Brain microvascular endothelial cell (primary cell): ENCODE measurements at regions not wholly inside any gene's neighbourhood (a gene's known extent, or its start where the extent isn't known, plus 50 kb on each side); places are given as distances from the start of the nearest gene placed in this dataset.

Experiments
- DNase-seq: peaks from one replicate; pipeline ENCODE4 v3.0.0-alpha.2; 2020
- H3K27ac ChIP-seq: fragments of 250-450 bp; sonication (Bioruptor Pico); 2 replicates; pipeline ENCODE4 v1.5.1; 2020; ENCODE audit warnings: mild to moderate bottlenecking, moderate library complexity
- H3K27me3 ChIP-seq: fragments of 250-450 bp; sonication (Bioruptor Pico); replicated peaks from 2 replicates; pipeline ENCODE4 v1.5.1; 2020; ENCODE audit warnings: mild to moderate bottlenecking
- H3K36me3 ChIP-seq: fragments of 250-450 bp; sonication (Bioruptor Pico); replicated peaks from 2 replicates; pipeline ENCODE4 v1.5.1; 2020; ENCODE audit warnings: mild to moderate bottlenecking
- H3K4me3 ChIP-seq: 2 replicates; pipeline ENCODE4 v1.5.1; 2011; ENCODE audit warnings: low read depth, mild to moderate bottlenecking, control low read depth, low read length, moderate library complexity
- CTCF ChIP-seq: IDR thresholded peaks from 2 replicates; pipeline ENCODE4 v1.5.1; 2011; ENCODE audit warnings: low read depth, mild to moderate bottlenecking, moderate library complexity, low read length, control low read depth, inconsistent platforms; ENCODE audit errors: missing control alignments
- in situ Hi-C: cut with HindIII; loops from 2 replicates; pipeline ENCODE4 v1.10.0; 2017; ENCODE audit warnings: low sequenced_read_pairs, low pct_ligation_motif_present

GRCh38 chr10:129108378-129108777 lies 358.7 kb upstream of the MGMT start:
- no peak for DNase-seq
- Histone ChIP-seq H3K36me3 (no peaks in the 10 kb centered on the region), H3K4me3 (no peak overlapping the region), H3K27ac (no peak overlapping the region), H3K27me3 (no peaks in the 10 kb centered on the region)
- in situ Hi-C loops = no loop called here
- no peak for TF ChIP-seq CTCF

GRCh38 chr10:129108994-129109393 lies 358.0 kb upstream of the MGMT start:
- DNase-seq = no peak
- no peak for TF ChIP-seq CTCF
- in situ Hi-C loops = no loop called here

GRCh38 chr10:129110780-129111179 lies 356.3 kb upstream of the MGMT start:
- Histone ChIP-seq H3K4me3 (no peak overlapping the region), H3K27ac (no peak overlapping the region), H3K36me3 (no peaks in the 10 kb centered on the region), H3K27me3 (no peaks in the 10 kb centered on the region)
- in situ Hi-C loops = no loop called here
- no peak for TF ChIP-seq CTCF
- DNase-seq = no peak

More at GRCh38 chr10:129108994-129109393, 358.0 kb upstream of the MGMT start:
- no peaks in the 10 kb centered on the region for H3K27me3 ChIP-seq
- no peak overlapping the region for H3K27ac ChIP-seq
- H3K4me3 ChIP-seq = no peak overlapping the region
- no peaks in the 10 kb centered on the region for H3K36me3 ChIP-seq

- in situ Hi-C loops = no loop called here
- Histone ChIP-seq H3K27me3 (no peaks in the 10 kb centered on the region), H3K36me3 (no peaks in the 10 kb centered on the region), H3K27ac (no peak overlapping the region), H3K4me3 (no peak overlapping the region)
- no peak for DNase-seq
- no peak for TF ChIP-seq CTCF
These were observed 355.1 kb upstream of the MGMT start for GRCh38 chr10:129111922-129112321.

- Histone ChIP-seq H3K4me3 (no peak overlapping the region), H3K36me3 (no peaks in the 10 kb centered on the region), H3K27ac (no peak overlapping the region), H3K27me3 (no peaks in the 10 kb centered on the region)
- no peak for DNase-seq
- no peak for TF ChIP-seq CTCF
- in situ Hi-C loops = no loop called here
These were observed 352.5 kb upstream of the MGMT start for GRCh38 chr10:129114588-129114987.

GRCh38 chr10:129116371-129116770 lies 350.7 kb upstream of the MGMT start:
- in situ Hi-C loops = no loop called here
- TF ChIP-seq CTCF = no peak
- DNase-seq = no peak
- no peaks in the 10 kb centered on the region for H3K36me3 ChIP-seq
- no peak overlapping the region for H3K27ac ChIP-seq
- no peaks in the 10 kb centered on the region for H3K27me3 ChIP-seq
- H3K4me3 ChIP-seq = no peak overlapping the region
